GM20000 (cell line): ENCODE measurements at regions not wholly inside any gene's neighbourhood (a gene's known extent, or its start where the extent isn't known, plus 50 kb on each side); places are given as distances from the start of the nearest gene placed in this dataset.

ENCODE experiments used
- DNase-seq: peaks from one replicate; pipeline ENCODE4 v3.0.0; 2012; ENCODE audit warnings: low spot score
- TF ChIP-seq, protein P1 (sequence below): IDR thresholded peaks from 2 replicates; pipeline ENCODE4 v1.5.1; 2012; ENCODE audit warnings: mild to moderate bottlenecking, control low read depth; ENCODE audit errors: extremely low read depth, missing control alignments

DNA sequence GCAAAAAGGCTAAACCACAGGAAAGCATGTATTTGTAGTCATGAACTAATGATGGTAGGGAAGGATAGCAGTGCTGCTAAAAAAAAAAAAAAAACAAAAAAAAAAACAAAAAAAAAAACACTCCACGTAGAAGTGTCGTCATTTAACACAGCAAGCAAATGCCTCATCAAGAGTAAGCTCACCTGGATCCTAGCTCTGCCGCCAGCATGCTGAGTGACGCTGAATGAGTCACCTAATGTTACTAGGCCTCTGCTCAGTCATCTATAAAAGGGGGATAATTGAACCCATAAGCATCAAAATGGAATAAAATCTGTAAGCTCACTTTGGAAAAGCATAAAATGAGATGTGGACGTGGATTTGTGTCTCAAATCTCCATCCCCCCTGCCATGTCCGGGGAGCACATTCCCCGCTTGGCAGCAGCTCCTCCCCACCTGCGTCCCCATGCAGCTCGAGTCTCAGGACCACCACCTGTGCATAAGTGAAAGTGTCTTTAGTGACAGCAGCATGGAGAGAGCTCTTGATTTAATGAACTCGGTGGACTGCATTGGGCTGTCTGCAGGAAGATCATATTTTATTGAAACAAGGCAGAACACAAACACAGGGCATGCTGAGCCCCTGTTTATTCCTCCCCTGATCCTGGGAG lies 427.5 kb downstream of the LRATD1 start:
- DNase-seq: no peak
- TF ChIP-seq, protein P1, sequence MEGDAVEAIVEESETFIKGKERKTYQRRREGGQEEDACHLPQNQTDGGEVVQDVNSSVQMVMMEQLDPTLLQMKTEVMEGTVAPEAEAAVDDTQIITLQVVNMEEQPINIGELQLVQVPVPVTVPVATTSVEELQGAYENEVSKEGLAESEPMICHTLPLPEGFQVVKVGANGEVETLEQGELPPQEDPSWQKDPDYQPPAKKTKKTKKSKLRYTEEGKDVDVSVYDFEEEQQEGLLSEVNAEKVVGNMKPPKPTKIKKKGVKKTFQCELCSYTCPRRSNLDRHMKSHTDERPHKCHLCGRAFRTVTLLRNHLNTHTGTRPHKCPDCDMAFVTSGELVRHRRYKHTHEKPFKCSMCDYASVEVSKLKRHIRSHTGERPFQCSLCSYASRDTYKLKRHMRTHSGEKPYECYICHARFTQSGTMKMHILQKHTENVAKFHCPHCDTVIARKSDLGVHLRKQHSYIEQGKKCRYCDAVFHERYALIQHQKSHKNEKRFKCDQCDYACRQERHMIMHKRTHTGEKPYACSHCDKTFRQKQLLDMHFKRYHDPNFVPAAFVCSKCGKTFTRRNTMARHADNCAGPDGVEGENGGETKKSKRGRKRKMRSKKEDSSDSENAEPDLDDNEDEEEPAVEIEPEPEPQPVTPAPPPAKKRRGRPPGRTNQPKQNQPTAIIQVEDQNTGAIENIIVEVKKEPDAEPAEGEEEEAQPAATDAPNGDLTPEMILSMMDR: no peak

DNA sequence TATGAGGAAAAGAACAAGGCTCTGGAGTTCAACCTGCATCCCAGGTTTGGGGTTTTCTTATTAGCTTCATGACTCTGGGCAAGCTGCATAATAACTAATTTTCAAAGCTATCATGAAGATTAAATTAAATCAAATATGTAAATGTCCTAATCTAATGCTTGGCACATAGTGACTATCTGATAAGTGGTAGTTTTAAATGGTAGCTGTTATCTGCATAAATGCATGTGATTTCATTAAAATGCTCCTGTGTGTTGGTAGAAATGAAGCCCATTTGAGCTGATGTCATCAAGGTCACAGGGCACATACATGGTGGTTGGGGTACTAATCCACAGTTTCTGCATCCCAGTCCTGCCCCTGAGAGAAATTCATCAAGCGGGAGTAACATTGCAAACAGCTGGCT lies 428.8 kb downstream of the LRATD1 start:
- TF ChIP-seq, protein P1: no peak
- DNase-seq: no peak

DNA sequence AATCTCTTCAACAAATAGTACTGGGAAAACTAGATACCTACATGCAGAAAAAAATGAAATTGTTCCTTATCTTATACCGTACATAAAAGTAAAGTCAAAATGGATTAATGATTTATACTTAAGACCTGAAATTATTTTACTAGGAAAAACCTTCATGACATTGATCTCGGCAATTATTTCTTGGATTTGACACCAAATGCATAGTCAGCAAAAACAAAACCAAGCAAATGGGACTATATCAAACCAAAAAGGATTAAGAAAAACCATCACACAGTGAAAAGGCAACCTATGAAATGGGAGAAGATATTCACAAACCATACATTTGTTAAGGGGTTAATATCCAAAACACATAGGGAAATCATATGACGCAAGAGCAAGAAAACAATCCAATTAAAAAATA lies 433.6 kb downstream of the LRATD1 start:
- TF ChIP-seq, protein P1: no peak
- no peak for DNase-seq

DNA sequence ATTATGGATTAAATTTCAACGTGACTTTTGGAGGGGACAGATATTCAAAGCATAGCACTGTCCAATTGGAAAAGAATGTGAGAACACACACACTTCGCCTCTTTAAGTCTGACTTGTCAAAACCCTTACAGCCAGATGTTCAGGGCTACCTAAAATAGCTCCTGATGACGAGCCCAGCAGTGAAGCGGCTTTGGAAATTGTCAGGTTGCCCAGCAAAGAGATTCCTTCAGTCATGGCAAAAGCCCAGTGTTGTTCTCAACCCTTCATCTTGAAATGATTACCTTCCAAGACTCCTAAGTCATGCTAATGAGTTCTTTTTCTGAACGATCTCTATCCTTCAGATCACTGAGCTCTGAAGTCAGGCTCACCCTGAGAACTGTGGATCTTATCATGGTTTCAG lies 436.6 kb downstream of the LRATD1 start:
- DNase-seq: no peak
- TF ChIP-seq, protein P1: no peak

DNA sequence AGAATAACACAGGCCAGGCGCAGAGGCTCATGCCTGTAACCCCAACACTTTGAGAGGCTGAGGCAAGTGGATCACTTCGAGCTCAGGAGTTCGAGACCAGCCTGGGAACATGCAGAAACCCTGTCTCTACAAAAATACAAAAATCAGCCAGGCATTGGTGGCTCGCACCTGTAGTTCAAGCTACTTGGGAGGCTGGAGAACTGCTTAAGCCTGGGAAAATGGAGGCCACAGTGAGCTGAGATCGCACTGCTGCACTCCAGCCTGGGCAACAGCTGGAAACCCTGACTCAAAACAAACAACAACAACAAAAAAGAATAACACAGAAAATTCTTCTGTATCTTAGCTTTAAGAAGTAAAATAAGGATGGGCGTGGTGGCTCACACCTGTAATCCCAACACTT lies 440.3 kb downstream of the LRATD1 start:
- TF ChIP-seq, protein P1: no peak
- DNase-seq: no peak

DNA sequence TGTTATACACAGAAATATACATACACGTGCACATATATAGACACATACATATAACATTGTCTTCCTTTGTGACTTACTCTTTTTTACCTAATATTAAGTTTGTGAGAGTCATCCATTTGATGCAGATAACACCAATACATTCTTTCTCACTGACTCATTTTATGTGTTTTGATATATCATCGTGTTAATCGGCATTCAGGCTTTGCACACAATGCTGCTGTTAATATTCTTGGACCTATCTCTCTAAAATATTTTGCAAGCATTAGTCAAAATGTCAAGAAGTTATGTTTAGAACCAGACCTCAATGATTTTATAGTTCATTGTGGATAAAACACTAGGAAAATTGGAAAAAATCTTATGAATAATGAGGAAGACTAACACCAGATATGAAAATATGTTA lies 441.1 kb downstream of the LRATD1 start:
- no peak for DNase-seq

DNA sequence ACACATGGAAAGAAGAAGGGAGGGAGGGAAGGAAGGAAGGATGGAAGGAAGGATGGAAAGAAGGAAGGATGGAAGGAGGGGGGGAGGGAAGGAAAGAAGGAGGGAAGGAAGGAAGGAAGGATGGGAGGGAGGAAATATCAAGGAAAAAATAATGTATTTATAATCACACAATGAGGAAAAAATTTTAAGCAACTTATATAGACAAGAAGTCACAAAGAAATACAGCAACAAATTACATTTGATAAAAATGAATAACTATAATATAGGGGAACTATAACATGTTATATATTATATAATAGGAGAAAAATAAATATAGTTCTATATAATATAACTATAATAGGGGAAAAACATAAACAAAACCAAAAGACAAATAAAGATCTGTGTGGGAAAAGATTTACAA lies 441.8 kb downstream of the LRATD1 start:
- TF ChIP-seq, protein P1: no peak
- DNase-seq: no peak

More for the DNA sequence above, 441.1 kb downstream of the LRATD1 start:
- TF ChIP-seq, protein P1: no peak
